ENCODE measurements at regions not wholly inside any gene's neighbourhood (a gene's known extent, or its start where the extent isn't known, plus 50 kb on each side); places are given as distances from the start of the nearest gene placed in this dataset.

GRCh38 chr12:19647806-19648556 is 208.7 kb downstream of the AEBP2 start:
- H3K9me2 ChIP-seq (replicated peaks; ENCODE audit: control insufficient read depth, low read length): no peaks in the 10 kb centered on the region
- no peak for TF ChIP-seq EZH2phosphoT487 (IDR thresholded peaks at IDR 0.05; ENCODE audit: borderline replicate concordance, low read length)
- no peak for TF ChIP-seq CTCF (IDR thresholded peaks at IDR 0.05; ENCODE audit: low read depth, low read length, poor library complexity, severe bottlenecking)
- no peaks in the 10 kb centered on the region for H3F3A ChIP-seq (ENCODE audit: control insufficient read depth, insufficient read depth)
- no peak overlapping the region for H3K4me2 ChIP-seq (ENCODE audit: low read length)
- H3K27me3 ChIP-seq (ENCODE audit: control insufficient read depth, low read length): no peaks in the 10 kb centered on the region
- H3K4me1 ChIP-seq (ENCODE audit: control insufficient read depth, low read length): no peaks in the 10 kb centered on the region
- no peak overlapping the region for H3K27ac ChIP-seq (ENCODE audit: low read depth, low read length)
- no peaks in the 10 kb centered on the region for H3K36me3 ChIP-seq (ENCODE audit: control insufficient read depth, low read length)
- H4K20me1 ChIP-seq (ENCODE audit: control insufficient read depth, insufficient read depth, low read depth, low read length): no peaks in the 10 kb centered on the region
- H3K79me2 ChIP-seq (ENCODE audit: control insufficient read depth, low read length): no peaks in the 10 kb centered on the region
- H3K9me3 ChIP-seq (ENCODE audit: control insufficient read depth, insufficient read depth, low read length): no peaks in the 10 kb centered on the region
- H3K4me3 ChIP-seq (ENCODE audit: low read length): no peak overlapping the region

GRCh38 chr12:19648591-19648990 is 209.3 kb downstream of the AEBP2 start:
- Histone ChIP-seq H3K9me2 (replicated peaks; ENCODE audit: control insufficient read depth, low read length) (no peaks in the 10 kb centered on the region), H4K20me1 (ENCODE audit: control insufficient read depth, insufficient read depth, low read depth, low read length) (no peaks in the 10 kb centered on the region), H3K36me3 (ENCODE audit: control insufficient read depth, low read length) (no peaks in the 10 kb centered on the region), H3K4me1 (ENCODE audit: control insufficient read depth, low read length) (no peaks in the 10 kb centered on the region), H3K4me2 (ENCODE audit: low read length) (no peak overlapping the region), H3K27ac (ENCODE audit: low read depth, low read length) (no peak overlapping the region), H3K4me3 (ENCODE audit: low read length) (no peak overlapping the region), H3K79me2 (ENCODE audit: control insufficient read depth, low read length) (no peaks in the 10 kb centered on the region), H3K9me3 (ENCODE audit: control insufficient read depth, insufficient read depth, low read length) (no peaks in the 10 kb centered on the region), H3K27me3 (ENCODE audit: control insufficient read depth, low read length) (no peaks in the 10 kb centered on the region), H3F3A (ENCODE audit: control insufficient read depth, insufficient read depth) (no peaks in the 10 kb centered on the region)
- no peak for TF ChIP-seq CTCF (IDR thresholded peaks at IDR 0.05; ENCODE audit: low read depth, low read length, poor library complexity, severe bottlenecking)
- no peak for TF ChIP-seq EZH2phosphoT487 (IDR thresholded peaks at IDR 0.05; ENCODE audit: borderline replicate concordance, low read length)

- Histone ChIP-seq H3K27ac (ENCODE audit: low read depth, low read length) (no peak overlapping the region), H3K27me3 (ENCODE audit: control insufficient read depth, low read length) (no peaks in the 10 kb centered on the region), H3K4me2 (ENCODE audit: low read length) (no peak overlapping the region), H3K9me3 (ENCODE audit: control insufficient read depth, insufficient read depth, low read length) (no peaks in the 10 kb centered on the region), H3K4me3 (ENCODE audit: low read length) (no peak overlapping the region), H3F3A (ENCODE audit: control insufficient read depth, insufficient read depth) (no peaks in the 10 kb centered on the region), H3K36me3 (ENCODE audit: control insufficient read depth, low read length) (no peaks in the 10 kb centered on the region), H3K4me1 (ENCODE audit: control insufficient read depth, low read length) (no peaks in the 10 kb centered on the region), H3K9me2 (replicated peaks; ENCODE audit: control insufficient read depth, low read length) (no peaks in the 10 kb centered on the region), H4K20me1 (ENCODE audit: control insufficient read depth, insufficient read depth, low read depth, low read length) (no peaks in the 10 kb centered on the region), H3K79me2 (ENCODE audit: control insufficient read depth, low read length) (no peaks in the 10 kb centered on the region)
- no peak for TF ChIP-seq EZH2phosphoT487 (IDR thresholded peaks at IDR 0.05; ENCODE audit: borderline replicate concordance, low read length)
- TF ChIP-seq CTCF (IDR thresholded peaks at IDR 0.05; ENCODE audit: low read depth, low read length, poor library complexity, severe bottlenecking): no peak
Observed at GRCh38 chr12:19652386-19652785, 213.1 kb downstream of the AEBP2 start.
